ENCODE measurements at regions not wholly inside any gene's neighbourhood (a gene's known extent, or its start where the extent isn't known, plus 50 kb on each side); places are given as distances from the start of the nearest gene placed in this dataset.

DNA sequence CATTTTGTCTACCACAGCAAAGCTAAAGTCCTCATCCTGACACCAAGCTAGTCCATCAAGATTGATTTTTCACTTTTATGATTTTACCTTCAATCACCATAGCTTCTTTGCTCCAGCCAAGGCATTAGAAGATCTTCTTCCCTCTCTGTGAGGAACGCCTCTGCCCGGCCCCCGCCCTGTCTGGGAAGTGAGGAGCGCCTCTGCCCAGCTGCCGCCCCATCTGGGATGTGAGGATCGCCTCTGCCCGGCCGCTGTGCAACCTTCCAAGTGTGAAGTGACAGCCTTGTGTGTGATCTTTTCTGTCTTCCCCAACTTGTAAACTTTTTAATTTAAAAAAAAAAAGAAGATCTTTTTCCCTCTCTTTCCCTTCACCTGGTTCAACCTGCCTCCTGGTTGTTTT lies 210.5 kb upstream of the NREP start:
- Histone ChIP-seq H3K4me3 (replicated peaks; ENCODE audit: insufficient read depth, low read length) (no peak overlapping the region), H3K27ac (replicated peaks) (no peak overlapping the region), H3K27me3 (ENCODE audit: insufficient read depth, poor library complexity, severe bottlenecking) (no peaks in the 10 kb centered on the region)
- TF ChIP-seq GABPA (IDR thresholded peaks at IDR 0.05; ENCODE audit: low read depth) (no peak), SPI1 (IDR thresholded peaks at IDR 0.05; ENCODE audit: borderline replicate concordance, low read depth) (no peak), POLR2AphosphoS5 (IDR thresholded peaks at IDR 0.05; ENCODE audit: low read depth) (no peak)
- TF ChIP-seq, protein P1, sequence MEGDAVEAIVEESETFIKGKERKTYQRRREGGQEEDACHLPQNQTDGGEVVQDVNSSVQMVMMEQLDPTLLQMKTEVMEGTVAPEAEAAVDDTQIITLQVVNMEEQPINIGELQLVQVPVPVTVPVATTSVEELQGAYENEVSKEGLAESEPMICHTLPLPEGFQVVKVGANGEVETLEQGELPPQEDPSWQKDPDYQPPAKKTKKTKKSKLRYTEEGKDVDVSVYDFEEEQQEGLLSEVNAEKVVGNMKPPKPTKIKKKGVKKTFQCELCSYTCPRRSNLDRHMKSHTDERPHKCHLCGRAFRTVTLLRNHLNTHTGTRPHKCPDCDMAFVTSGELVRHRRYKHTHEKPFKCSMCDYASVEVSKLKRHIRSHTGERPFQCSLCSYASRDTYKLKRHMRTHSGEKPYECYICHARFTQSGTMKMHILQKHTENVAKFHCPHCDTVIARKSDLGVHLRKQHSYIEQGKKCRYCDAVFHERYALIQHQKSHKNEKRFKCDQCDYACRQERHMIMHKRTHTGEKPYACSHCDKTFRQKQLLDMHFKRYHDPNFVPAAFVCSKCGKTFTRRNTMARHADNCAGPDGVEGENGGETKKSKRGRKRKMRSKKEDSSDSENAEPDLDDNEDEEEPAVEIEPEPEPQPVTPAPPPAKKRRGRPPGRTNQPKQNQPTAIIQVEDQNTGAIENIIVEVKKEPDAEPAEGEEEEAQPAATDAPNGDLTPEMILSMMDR (IDR thresholded peaks at IDR 0.05; ENCODE audit: insufficient read depth, low read length) = no peak
- TF ChIP-seq, protein P2, sequence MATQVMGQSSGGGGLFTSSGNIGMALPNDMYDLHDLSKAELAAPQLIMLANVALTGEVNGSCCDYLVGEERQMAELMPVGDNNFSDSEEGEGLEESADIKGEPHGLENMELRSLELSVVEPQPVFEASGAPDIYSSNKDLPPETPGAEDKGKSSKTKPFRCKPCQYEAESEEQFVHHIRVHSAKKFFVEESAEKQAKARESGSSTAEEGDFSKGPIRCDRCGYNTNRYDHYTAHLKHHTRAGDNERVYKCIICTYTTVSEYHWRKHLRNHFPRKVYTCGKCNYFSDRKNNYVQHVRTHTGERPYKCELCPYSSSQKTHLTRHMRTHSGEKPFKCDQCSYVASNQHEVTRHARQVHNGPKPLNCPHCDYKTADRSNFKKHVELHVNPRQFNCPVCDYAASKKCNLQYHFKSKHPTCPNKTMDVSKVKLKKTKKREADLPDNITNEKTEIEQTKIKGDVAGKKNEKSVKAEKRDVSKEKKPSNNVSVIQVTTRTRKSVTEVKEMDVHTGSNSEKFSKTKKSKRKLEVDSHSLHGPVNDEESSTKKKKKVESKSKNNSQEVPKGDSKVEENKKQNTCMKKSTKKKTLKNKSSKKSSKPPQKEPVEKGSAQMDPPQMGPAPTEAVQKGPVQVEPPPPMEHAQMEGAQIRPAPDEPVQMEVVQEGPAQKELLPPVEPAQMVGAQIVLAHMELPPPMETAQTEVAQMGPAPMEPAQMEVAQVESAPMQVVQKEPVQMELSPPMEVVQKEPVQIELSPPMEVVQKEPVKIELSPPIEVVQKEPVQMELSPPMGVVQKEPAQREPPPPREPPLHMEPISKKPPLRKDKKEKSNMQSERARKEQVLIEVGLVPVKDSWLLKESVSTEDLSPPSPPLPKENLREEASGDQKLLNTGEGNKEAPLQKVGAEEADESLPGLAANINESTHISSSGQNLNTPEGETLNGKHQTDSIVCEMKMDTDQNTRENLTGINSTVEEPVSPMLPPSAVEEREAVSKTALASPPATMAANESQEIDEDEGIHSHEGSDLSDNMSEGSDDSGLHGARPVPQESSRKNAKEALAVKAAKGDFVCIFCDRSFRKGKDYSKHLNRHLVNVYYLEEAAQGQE (IDR thresholded peaks at IDR 0.05; ENCODE audit: insufficient replicate concordance, low read depth) = no peak
- no peak for DNase-seq (ENCODE audit: low read depth in 1 of 2, low spot score in 1 of 2)

DNA sequence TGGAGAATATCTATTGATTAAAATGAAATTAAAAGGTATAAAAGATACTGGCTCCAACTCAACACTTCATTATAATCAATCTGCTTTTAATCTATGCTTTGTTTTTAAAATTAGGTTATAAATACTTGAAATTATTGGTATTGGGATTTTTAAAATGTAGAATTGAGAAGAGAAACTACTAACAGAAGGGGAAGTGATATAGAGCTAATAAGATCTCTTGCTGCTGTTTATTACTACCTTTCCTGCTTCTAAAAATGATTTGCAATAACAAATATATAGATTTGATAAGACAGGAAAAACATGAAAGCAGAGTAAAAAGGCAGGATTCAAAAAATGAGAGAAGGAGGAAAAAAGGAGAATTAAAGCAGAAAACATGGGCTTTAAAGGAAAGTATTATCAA lies 209.3 kb upstream of the NREP start:
- H3K4me3 ChIP-seq (replicated peaks; ENCODE audit: insufficient read depth, low read length) = no peak overlapping the region

DNA sequence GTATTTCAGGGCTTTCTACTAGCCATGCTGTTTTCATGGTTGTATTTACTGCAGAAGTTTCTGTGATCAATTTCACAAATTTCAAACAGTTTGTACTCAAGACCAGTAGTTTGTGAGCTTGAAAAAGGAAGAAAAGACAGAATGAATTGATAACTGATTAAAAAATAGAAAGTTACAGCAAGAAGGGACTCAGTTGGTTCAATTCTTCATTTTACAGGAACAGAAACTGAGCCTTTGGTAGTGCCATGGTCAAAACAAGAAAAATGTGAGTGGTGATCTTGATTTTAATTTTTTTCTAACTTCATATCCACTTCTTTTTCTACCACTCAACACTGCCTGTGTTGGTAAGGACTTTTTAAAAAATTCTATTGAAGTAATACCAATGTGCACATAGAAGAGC lies 206.6 kb upstream of the NREP start:
- H3K27ac ChIP-seq (replicated peaks) = no peak overlapping the region
- no peak for DNase-seq (ENCODE audit: low read depth in 1 of 2, low spot score in 1 of 2)
- no peak overlapping the region for H3K4me3 ChIP-seq (replicated peaks; ENCODE audit: insufficient read depth, low read length)
- no peaks in the 10 kb centered on the region for H3K27me3 ChIP-seq (ENCODE audit: insufficient read depth, poor library complexity, severe bottlenecking)
- TF ChIP-seq, protein P2 (IDR thresholded peaks at IDR 0.05; ENCODE audit: insufficient replicate concordance, low read depth) = no peak
- TF ChIP-seq SPI1 (IDR thresholded peaks at IDR 0.05; ENCODE audit: borderline replicate concordance, low read depth) (no peak), POLR2AphosphoS5 (IDR thresholded peaks at IDR 0.05; ENCODE audit: low read depth) (no peak), GABPA (IDR thresholded peaks at IDR 0.05; ENCODE audit: low read depth) (no peak)
- TF ChIP-seq, protein P1 (IDR thresholded peaks at IDR 0.05; ENCODE audit: insufficient read depth, low read length) = no peak

More for the DNA sequence above, 209.3 kb upstream of the NREP start:
- DNase-seq (ENCODE audit: low read depth in 1 of 2, low spot score in 1 of 2) = no peak
- H3K27me3 ChIP-seq (ENCODE audit: insufficient read depth, poor library complexity, severe bottlenecking) = no peaks in the 10 kb centered on the region
- no peak overlapping the region for H3K27ac ChIP-seq (replicated peaks)
- TF ChIP-seq, protein P1 (IDR thresholded peaks at IDR 0.05; ENCODE audit: insufficient read depth, low read length) = no peak
- TF ChIP-seq SPI1 (IDR thresholded peaks at IDR 0.05; ENCODE audit: borderline replicate concordance, low read depth) = no peak
- no peak for TF ChIP-seq POLR2AphosphoS5 (IDR thresholded peaks at IDR 0.05; ENCODE audit: low read depth)
- TF ChIP-seq GABPA (IDR thresholded peaks at IDR 0.05; ENCODE audit: low read depth) = no peak
- TF ChIP-seq, protein P2 (IDR thresholded peaks at IDR 0.05; ENCODE audit: insufficient replicate concordance, low read depth) = no peak
